Keratinocyte (primary cell): ENCODE measurements at regions not wholly inside any gene's neighbourhood (a gene's known extent, or its start where the extent isn't known, plus 50 kb on each side); places are given as distances from the start of the nearest gene placed in this dataset.

ENCODE experiments used
- DNase-seq: peaks from one replicate; pipeline ENCODE4 v3.0.0-alpha.2; 2011; ENCODE audit warnings: low read depth, missing footprints, low spot score
- FAIRE-seq: peaks from 2 replicates; lab custom pipeline; 2011; peaks lifted over from hg19 to GRCh38; lab: Jason Lieb, UNC
- H2AFZ ChIP-seq: 2 replicates; pipeline ENCODE4 v1.6.0; 2012; ENCODE audit warnings: low read length, control low read depth, inconsistent platforms; ENCODE audit not compliant: control insufficient read depth
- H3K27ac ChIP-seq: 2 replicates; pipeline ENCODE4 v1.5.1; 2011; ENCODE audit warnings: low read length; ENCODE audit not compliant: control insufficient read depth, insufficient read depth
- H3K27me3 ChIP-seq: 3 replicates; pipeline ENCODE4 v1.6.0; 2011; ENCODE audit warnings: low read length; ENCODE audit not compliant: control insufficient read depth, insufficient read depth; ENCODE audit errors: extremely low read depth
- H3K36me3 ChIP-seq, 2 experiments: 2 replicates in 1 of 2; 3 replicates in 1 of 2; pipeline ENCODE4 v1.5.1; 2011; ENCODE audit warnings: low read length in 2 of 2, mild to moderate bottlenecking in 1 of 2; ENCODE audit not compliant: control insufficient read depth in 2 of 2, insufficient read depth in 2 of 2; ENCODE audit errors: extremely low read depth in 1 of 2
- H3K4me1 ChIP-seq: 3 replicates; pipeline ENCODE4 v1.5.1; 2011; ENCODE audit warnings: low read length; ENCODE audit not compliant: control insufficient read depth, insufficient read depth; ENCODE audit errors: extremely low read depth
- H3K4me2 ChIP-seq: 3 replicates; pipeline ENCODE4 v1.6.0; 2011; ENCODE audit warnings: low read depth, low read length; ENCODE audit not compliant: control insufficient read depth, insufficient read depth; ENCODE audit errors: extremely low read depth
- H3K4me3 ChIP-seq, 3 experiments: fragments of 200-600 bp in 1 of 3; sonication (generic) in 1 of 3; 2 replicates in 2 of 3; 3 replicates in 1 of 3; pipeline ENCODE4 v1.5.1; 2011 to 2016; ENCODE audit warnings: low read length in 3 of 3, mild to moderate bottlenecking in 3 of 3, control low read depth in 2 of 3, inconsistent platforms in 1 of 3, low read depth in 1 of 3, mixed read lengths in 1 of 3, mixed run types in 1 of 3, moderate library complexity in 1 of 3; ENCODE audit not compliant: control insufficient read depth in 2 of 3, insufficient read depth in 2 of 3; ENCODE audit errors: extremely low read depth in 1 of 3
- H3K79me2 ChIP-seq: 2 replicates; pipeline ENCODE4 v1.6.0; 2012; ENCODE audit warnings: low read length; ENCODE audit not compliant: control insufficient read depth, insufficient read depth
- H3K9ac ChIP-seq: 3 replicates; pipeline ENCODE4 v1.6.0; 2011; ENCODE audit warnings: low read length; ENCODE audit not compliant: control insufficient read depth, insufficient read depth; ENCODE audit errors: extremely low read depth
- H3K9me1 ChIP-seq: 3 replicates; pipeline ENCODE4 v1.6.0; 2011; ENCODE audit warnings: low read length; ENCODE audit not compliant: control insufficient read depth, insufficient read depth; ENCODE audit errors: extremely low read depth
- H3K9me3 ChIP-seq: 2 replicates; pipeline ENCODE4 v1.5.1; 2012; ENCODE audit warnings: low read depth, low read length; ENCODE audit not compliant: control insufficient read depth
- H4K20me1 ChIP-seq: 3 replicates; pipeline ENCODE4 v1.6.0; 2011; ENCODE audit warnings: low read length; ENCODE audit not compliant: control insufficient read depth, insufficient read depth; ENCODE audit errors: extremely low read depth
- CTCF ChIP-seq, 3 experiments: IDR thresholded peaks in 1 of 3; conservative IDR thresholded peaks in 1 of 3; optimal IDR thresholded peaks in 1 of 3; 2 replicates in 2 of 3; 3 replicates in 1 of 3; pipeline versions ENCODE3 to v1.5.1; 2011; ENCODE audit warnings: low read length in 3 of 3, mild to moderate bottlenecking in 3 of 3, moderate library complexity in 2 of 3, control low read depth in 1 of 3, inconsistent platforms in 1 of 3; ENCODE audit not compliant: insufficient read depth in 2 of 3; ENCODE audit errors: extremely low read depth in 1 of 3
- EZH2 ChIP-seq: IDR thresholded peaks from one replicate; pipeline ENCODE4 v1.6.1; 2012; ENCODE audit warnings: inconsistent platforms, mild to moderate bottlenecking, low read length, moderate library complexity
- dilution Hi-C: fragments of 300-500 bp; cut with MboI; formaldehyde crosslinking; loops from one replicate; pipeline ENCODE4 v1.7.0; 2020; ENCODE audit warnings: low sequenced_read_pairs; ENCODE audit not compliant: extremely low pct_ligation_motif_present

GRCh38 chr4:180581061-180581460 is 1662.1 kb upstream of the TENM3 start:
- no peak overlapping the region for H3K27ac ChIP-seq
- H3K9ac ChIP-seq, result no peak overlapping the region
- no peaks in the 10 kb centered on the region for H3K79me2 ChIP-seq
- H3K9me1 ChIP-seq, result no peaks in the 10 kb centered on the region
- no peak overlapping the region for H3K4me3 ChIP-seq
- H2AFZ ChIP-seq, result no peak overlapping the region
- TF ChIP-seq EZH2 (no peak), CTCF (optimal IDR thresholded peaks at IDR 0.05 in 1 of 3, IDR thresholded peaks at IDR 0.05 in 1 of 3, conservative IDR thresholded peaks at IDR 0.05 in 1 of 3; ENCODE audit: extremely low read depth in 1 of 3, insufficient read depth in 2 of 3, low read length in 3 of 3) (no peak)
- DNase-seq, result no peak
- dilution Hi-C loops, result no loop called here
- no peaks in the 10 kb centered on the region for H4K20me1 ChIP-seq
- H3K9me3 ChIP-seq, result no peaks in the 10 kb centered on the region
- no peaks in the 10 kb centered on the region for H3K27me3 ChIP-seq
- no peak for FAIRE-seq
- no peaks in the 10 kb centered on the region for H3K4me1 ChIP-seq
- H3K4me2 ChIP-seq, result no peak overlapping the region
- H3K36me3 ChIP-seq, result no peaks in the 10 kb centered on the region

- DNase-seq (no peak), FAIRE-seq (no peak)
- no peaks in the 10 kb centered on the region for H3K79me2 ChIP-seq
- H3K27ac ChIP-seq, result no peak overlapping the region
- no peaks in the 10 kb centered on the region for H3K27me3 ChIP-seq
- no peaks in the 10 kb centered on the region for H4K20me1 ChIP-seq
- dilution Hi-C loops, result no loop called here
- no peak overlapping the region for H2AFZ ChIP-seq
- no peaks in the 10 kb centered on the region for H3K4me1 ChIP-seq
- no peak overlapping the region for H3K4me3 ChIP-seq
- no peaks in the 10 kb centered on the region for H3K9me1 ChIP-seq
- H3K36me3 ChIP-seq, result no peaks in the 10 kb centered on the region
- no peak overlapping the region for H3K4me2 ChIP-seq
- TF ChIP-seq EZH2 (no peak), CTCF (optimal IDR thresholded peaks at IDR 0.05 in 1 of 3, IDR thresholded peaks at IDR 0.05 in 1 of 3, conservative IDR thresholded peaks at IDR 0.05 in 1 of 3; ENCODE audit: extremely low read depth in 1 of 3, insufficient read depth in 2 of 3, low read length in 3 of 3) (no peak)
- peaks cover 2% of the 10 kb centered on the region for H3K9me3 ChIP-seq
- no peak overlapping the region for H3K9ac ChIP-seq
Measured at GRCh38 chr4:180587379-180587778, 1655.8 kb upstream of the TENM3 start.
